ENCODE measurements at regions not wholly inside any gene's neighbourhood (a gene's known extent, or its start where the extent isn't known, plus 50 kb on each side); places are given as distances from the start of the nearest gene placed in this dataset.

DNA sequence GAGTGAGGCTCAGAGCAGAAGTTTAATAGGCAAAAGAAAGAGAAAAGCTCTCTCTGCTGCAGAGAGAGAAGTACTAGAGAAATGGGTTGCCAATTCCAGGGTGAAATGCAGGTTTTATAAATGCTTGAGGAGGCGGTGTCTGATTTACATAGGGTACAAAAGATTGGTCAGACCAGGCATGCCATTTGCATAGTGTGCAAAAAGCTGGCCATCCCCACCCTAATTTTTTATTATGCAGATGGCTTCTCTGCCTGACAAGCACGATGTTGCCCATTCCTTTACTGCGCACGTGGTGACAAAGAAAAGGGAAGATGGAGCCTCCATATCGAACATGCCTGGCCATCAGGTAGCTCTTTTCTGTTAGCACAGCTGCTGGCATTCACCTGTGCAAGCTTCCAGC lies 209.3 kb upstream of the PPFIA2 start:
- Histone ChIP-seq H3K36me3 (ENCODE audit: control insufficient read depth, insufficient read depth, low read length) (no peaks in the 10 kb centered on the region), H2AFZ (ENCODE audit: low read depth, low read length) (no peak overlapping the region), H3K4me1 (replicated peaks in 1 of 2; ENCODE audit: control insufficient read depth in 2 of 2, insufficient read depth in 2 of 2, low read length in 2 of 2) (no peaks in the 10 kb centered on the region), H3K27me3 (ENCODE audit: control insufficient read depth in 2 of 2, insufficient read depth in 2 of 2, low read length in 2 of 2) (no peaks in the 10 kb centered on the region), H3K9me3 (replicated peaks; ENCODE audit: control insufficient read depth, insufficient read depth, low read depth, low read length) (no peaks in the 10 kb centered on the region; the same call in 1 of the 2 replicates), H3K79me2 (ENCODE audit: control insufficient read depth, insufficient read depth, low read length) (no peaks in the 10 kb centered on the region), H3K27ac (ENCODE audit: extremely low read depth, low read depth, low read length) (no peak overlapping the region), H3K4me2 (ENCODE audit: insufficient read depth, low read length) (no peak overlapping the region), H3K9me1 (ENCODE audit: control insufficient read depth, insufficient read depth, low read length) (no peaks in the 10 kb centered on the region), H3K9ac (ENCODE audit: insufficient read depth in 1 of 2, low read depth in 2 of 2, low read length in 2 of 2) (no peak overlapping the region), H3K4me3 (no peak overlapping the region), H4K20me1 (replicated peaks; ENCODE audit: control insufficient read depth, insufficient read depth, low read length) (no peaks in the 10 kb centered on the region)
- ATAC-seq (no peak), FAIRE-seq (no peak), DNase-seq (ENCODE audit: extremely low read depth in 1 of 4, low spot score in 3 of 4) (no peak)
- WGBS (ENCODE audit: insufficient coverage, low coverage, missing lambda C conversion rate) = 0% methylated on average over 2 of the region's 5 CpGs
- BruUV-seq (replicated peaks) = no TSS peak
- ChIA-PET POLR2A (no interaction called here), CTCF (ENCODE audit: low intra/inter-chr PET ratio) (no interaction called here)
- intact Hi-C loops (cut with micrococcal nuclease) (no loop called here), in situ Hi-C loops (cut with MboI) (no loop called here)
- TF ChIP-seq ERF (CRISPR knock-in tag; IDR thresholded peaks at IDR 0.05) = no peak
- TF ChIP-seq ZZZ3 (IDR thresholded peaks at IDR 0.05) = no peak
- TF ChIP-seq ZNF644 (tag; IDR thresholded peaks at IDR 0.05; ENCODE audit: low read depth) = no peak
- no peak for TF ChIP-seq EGR1 (conservative IDR thresholded peaks at IDR 0.05)
- TF ChIP-seq PHF8 (IDR thresholded peaks at IDR 0.05; ENCODE audit: borderline replicate concordance, low read length) = no peak
- TF ChIP-seq HOXB6 (CRISPR knock-in tag; IDR thresholded peaks at IDR 0.05; ENCODE audit: borderline replicate concordance) = no peak
- no peak for TF ChIP-seq ZNF316 (IDR thresholded peaks at IDR 0.05)
- no peak for TF ChIP-seq CHCHD3 (CRISPR knock-in tag; IDR thresholded peaks at IDR 0.05)
- TF ChIP-seq, protein P1, sequence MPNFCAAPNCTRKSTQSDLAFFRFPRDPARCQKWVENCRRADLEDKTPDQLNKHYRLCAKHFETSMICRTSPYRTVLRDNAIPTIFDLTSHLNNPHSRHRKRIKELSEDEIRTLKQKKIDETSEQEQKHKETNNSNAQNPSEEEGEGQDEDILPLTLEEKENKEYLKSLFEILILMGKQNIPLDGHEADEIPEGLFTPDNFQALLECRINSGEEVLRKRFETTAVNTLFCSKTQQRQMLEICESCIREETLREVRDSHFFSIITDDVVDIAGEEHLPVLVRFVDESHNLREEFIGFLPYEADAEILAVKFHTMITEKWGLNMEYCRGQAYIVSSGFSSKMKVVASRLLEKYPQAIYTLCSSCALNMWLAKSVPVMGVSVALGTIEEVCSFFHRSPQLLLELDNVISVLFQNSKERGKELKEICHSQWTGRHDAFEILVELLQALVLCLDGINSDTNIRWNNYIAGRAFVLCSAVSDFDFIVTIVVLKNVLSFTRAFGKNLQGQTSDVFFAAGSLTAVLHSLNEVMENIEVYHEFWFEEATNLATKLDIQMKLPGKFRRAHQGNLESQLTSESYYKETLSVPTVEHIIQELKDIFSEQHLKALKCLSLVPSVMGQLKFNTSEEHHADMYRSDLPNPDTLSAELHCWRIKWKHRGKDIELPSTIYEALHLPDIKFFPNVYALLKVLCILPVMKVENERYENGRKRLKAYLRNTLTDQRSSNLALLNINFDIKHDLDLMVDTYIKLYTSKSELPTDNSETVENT (CRISPR knock-in tag; IDR thresholded peaks at IDR 0.05) = no peak
- TF ChIP-seq ZBTB17 (CRISPR knock-in tag; IDR thresholded peaks at IDR 0.05) = no peak
- TF ChIP-seq RBM14 (IDR thresholded peaks at IDR 0.05; ENCODE audit: borderline replicate concordance, insufficient read depth, low read depth, low read length) = no peak
- no peak for TF ChIP-seq MAFG (tag; conservative IDR thresholded peaks at IDR 0.05)
- no peak for TF ChIP-seq ZNF280B (CRISPR knock-in tag; IDR thresholded peaks at IDR 0.05)
- TF ChIP-seq CBX3 (IDR thresholded peaks at IDR 0.05; ENCODE audit: borderline replicate concordance in 1 of 2, low read length in 2 of 2) = no peak
- TF ChIP-seq MED1 (CRISPR knock-in tag; IDR thresholded peaks at IDR 0.05; ENCODE audit: borderline replicate concordance) = no peak
- TF ChIP-seq U2AF1 (optimal IDR thresholded peaks at IDR 0.05; ENCODE audit: low read depth, low read length) = no peak
- no peak for TF ChIP-seq MCM7 (IDR thresholded peaks at IDR 0.05)

Measured in K562 (cell line).